ENCODE measurements at regions not wholly inside any gene's neighbourhood (a gene's known extent, or its start where the extent isn't known, plus 50 kb on each side); places are given as distances from the start of the nearest gene placed in this dataset.

DNA sequence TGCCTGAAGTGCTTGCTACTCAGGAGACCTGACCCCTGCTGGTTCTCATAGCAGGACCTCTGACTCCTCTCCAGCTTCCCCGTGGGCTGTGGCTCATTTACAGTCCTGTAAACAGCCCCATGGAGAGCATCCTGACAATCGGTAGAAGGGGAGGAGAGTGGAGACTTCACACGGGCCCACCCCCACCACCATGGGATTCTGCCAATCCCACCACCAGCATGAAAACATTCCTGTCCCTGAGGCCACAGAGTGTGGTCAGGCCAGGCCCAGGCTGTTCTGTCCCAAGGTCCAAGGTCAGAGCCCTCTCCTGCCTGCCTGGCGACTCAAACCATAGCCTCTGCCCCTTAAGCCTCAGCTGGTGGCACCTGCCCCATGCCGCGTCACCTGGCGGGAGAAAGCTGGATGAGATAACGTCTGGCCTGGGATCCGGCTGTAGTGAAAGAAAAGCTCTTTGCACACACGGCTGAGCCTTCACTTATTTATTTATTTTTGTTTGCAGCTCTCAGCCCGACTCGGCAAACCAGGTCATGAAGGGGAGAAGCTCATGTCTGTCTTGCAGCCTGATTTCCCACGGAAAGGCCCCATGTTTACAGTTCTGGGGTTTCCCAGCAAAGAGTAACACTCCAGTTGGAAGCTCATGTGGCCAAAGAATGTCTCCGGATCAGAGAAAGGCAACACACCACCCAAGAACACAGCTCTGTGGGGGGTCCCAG, 293.6 kb upstream of the ZMIZ1 start:
- no peak for DNase-seq (ENCODE audit: low spot score)

- no peak for DNase-seq (ENCODE audit: low spot score)
These were observed 292.9 kb upstream of the ZMIZ1 start for GRCh38 chr10:78775891-78776290.

DNA sequence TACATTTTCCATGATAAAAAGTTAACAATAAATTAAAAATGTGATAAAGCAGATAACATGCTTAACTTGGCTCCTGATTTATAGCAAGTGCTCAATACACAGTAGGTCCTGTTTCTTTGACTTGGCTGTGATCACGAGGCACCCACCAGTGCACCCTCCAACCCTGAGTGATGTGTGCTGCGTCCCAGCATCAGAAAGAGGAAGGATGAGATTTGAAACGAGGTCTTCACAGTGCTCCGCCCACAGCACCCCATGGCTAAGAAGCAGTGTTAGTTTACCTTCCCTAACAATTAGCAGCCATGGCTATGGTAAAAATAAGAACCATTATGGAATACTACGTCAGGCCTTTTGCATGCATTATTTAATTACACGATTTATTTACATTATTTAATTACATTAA, 292.0 kb upstream of the ZMIZ1 start:
- no peak for DNase-seq (ENCODE audit: low spot score)

GRCh38 chr10:78777466-78777865, 291.3 kb upstream of the ZMIZ1 start:
- DNase-seq (ENCODE audit: low spot score): no peak

DNA sequence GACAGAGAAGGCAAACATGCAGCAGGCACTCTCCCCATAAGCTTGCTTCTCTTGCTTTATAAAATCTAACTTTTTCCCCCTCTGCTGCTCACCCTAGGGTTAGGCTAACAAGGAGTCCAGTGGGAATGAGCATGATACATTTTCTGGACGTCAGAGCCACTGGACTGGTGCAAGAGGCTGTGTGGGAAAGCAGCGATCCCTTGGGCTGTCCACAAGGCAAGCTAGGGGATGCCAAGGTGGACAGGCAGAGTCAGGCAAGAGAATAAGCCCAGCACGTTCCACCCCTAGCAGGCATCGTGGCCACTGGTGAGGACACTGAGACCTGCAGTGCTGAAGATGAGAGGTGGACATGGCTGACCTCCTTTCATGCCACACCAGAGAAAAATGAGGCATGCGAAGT, 290.9 kb upstream of the ZMIZ1 start:
- no peak for DNase-seq (ENCODE audit: low spot score)

DNA sequence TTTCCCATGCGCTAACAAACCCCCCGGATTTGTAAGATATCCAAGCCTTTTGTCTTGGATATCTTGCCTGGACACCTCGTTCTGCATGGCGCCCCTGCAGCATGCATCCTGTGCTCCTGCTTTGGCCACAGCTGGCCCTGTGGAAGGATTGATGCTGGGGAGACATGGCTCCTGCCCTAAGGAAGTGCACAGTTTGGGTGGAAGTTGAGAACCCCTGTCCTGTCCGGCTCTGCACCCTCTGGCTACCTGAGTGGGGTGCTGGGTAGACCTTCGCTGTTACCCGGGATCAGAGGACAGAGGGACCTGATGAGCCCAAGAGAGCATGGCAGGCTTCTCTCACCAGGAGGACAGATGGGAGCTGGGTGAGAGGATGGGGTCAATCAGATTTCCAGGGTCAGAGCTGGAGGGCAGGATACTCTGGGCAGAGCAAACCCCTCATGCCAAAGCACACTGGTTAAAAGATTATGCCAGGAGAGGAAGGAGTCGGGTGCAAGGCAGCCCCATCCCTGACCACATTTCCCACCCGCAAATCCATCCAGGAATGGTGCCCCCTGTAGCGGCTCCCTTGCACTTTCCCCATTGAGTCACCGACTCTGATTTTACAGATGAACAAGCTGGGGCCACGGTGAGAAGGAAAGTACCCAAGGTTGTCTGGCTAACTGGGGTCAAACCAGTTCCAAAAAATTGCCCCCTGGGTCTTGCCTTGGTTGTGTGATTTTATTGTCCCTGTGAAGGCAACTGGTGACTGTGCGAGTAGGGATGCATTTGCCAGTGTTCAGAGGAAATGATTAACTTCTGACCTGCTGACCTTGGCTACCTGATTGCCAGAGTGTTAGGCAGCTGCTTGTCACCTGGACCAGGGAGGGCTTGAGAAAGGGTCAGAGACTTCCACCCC, 290.1 kb upstream of the ZMIZ1 start:
- DNase-seq (ENCODE audit: low spot score): no peak

GRCh38 chr10:78779339-78779955, 289.3 kb upstream of the ZMIZ1 start:
- no peak for DNase-seq (ENCODE audit: low spot score)

DNA sequence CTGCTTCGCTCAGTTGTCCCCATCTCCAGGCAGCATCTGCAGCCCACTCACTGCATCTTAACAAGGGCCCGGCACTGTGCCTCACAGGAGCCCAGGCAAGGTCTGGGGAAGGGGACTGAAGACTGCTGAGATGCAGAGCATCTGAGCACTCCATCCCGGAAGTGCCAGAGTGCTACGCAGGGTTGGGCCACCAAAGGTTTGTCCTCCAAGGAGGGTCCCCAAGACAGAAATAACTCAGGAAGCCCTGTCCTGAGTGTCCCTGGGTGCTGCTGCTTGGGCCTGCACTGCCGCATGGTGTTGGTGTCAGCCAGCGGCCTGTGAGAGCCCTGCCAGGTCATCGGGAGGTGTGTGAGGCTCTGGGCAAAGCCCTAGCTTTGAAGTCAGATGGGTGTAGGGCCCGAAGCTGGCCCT, 288.2 kb upstream of the ZMIZ1 start:
- DNase-seq (ENCODE audit: low spot score): no peak

- no peak for DNase-seq (ENCODE audit: low spot score)
These were observed 287.4 kb upstream of the ZMIZ1 start for GRCh38 chr10:78781251-78781913.

- no peak for DNase-seq (ENCODE audit: low spot score)
These were observed 286.8 kb upstream of the ZMIZ1 start for GRCh38 chr10:78781991-78782390.

DNA sequence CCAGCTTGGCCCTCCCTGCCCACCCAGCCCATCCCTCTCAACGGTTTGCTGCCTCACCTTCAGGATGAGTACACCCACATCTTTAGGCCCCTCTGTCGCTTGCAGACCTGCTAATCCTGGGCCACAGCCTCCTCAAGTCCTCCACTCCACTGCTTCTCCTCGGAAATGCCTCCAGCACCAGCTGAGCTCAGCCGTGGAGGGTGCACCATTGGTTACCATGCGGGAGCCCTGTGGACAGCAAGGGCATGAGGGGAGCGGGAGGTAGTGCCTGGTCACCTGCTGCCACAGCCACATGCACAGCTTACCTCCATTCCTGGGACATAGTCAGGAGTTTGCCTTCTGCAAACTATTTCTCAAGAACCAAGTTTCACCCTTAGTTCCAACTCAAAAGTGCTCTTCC, 286.3 kb upstream of the ZMIZ1 start:
- no peak for DNase-seq (ENCODE audit: low spot score)

GRCh38 chr10:78783753-78784152, 285.0 kb upstream of the ZMIZ1 start:
- DNase-seq (ENCODE audit: low spot score): no peak

- no peak for DNase-seq (ENCODE audit: low spot score)
These were observed 284.2 kb upstream of the ZMIZ1 start for GRCh38 chr10:78784546-78784945.

DNA sequence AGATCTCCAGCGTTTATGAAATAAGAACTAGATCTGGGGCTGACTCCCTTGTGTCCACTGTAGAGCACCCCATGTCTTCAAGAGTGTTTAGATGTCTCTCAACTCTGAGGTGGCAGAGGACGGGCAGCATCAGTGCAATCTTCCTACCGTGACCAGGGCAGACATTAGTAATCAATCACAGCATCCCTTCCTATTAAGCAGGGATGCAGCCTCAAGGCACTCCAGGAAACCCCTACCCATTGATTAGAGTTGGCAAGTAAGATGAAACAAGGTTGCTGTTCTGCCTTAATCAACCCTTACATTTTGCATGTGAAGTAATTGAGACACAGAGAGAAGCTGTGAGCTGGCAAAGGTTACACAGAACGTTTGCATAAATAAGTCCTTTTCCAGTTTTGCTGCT, 283.7 kb upstream of the ZMIZ1 start:
- no peak for DNase-seq (ENCODE audit: low spot score)

DNA sequence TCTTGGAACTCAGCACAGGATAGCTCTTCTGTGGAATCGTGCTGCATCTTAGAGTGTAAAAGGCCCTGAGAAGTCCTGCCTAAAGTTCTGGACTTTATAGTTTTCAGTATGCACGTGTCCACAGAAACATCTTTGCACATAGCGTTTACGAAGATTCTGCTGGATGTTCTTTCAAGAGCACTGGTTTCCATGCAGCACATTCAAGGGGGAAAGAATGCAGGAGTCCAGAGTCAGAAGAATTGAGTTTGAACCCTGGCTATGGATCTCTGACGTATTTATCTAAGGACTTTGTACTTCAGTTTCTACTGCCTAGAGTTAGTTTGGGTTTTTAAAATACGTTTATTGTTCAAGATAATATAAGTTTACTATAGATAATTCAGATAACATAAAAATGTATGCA, 282.8 kb upstream of the ZMIZ1 start:
- no peak for DNase-seq (ENCODE audit: low spot score)

DNA sequence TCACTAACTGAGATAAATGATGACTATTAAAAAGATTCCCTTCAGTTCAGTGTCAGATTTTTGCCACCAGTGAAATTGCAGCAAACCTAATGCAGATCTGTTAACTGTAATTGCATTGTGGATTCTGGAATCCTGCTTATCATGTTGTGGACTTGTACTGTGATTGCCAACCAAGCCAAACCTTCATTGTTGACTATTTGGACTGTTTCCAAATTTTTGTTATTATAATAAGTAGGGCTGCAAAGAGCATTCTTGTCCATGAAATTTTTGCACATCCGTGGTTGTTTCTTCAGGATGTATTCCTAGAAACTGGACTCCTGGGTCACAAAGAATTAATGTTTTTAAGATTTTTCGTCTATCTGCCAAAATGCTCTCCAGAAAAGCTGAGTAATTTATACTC, 281.6 kb upstream of the ZMIZ1 start:
- no peak for DNase-seq (ENCODE audit: low spot score)

DNA sequence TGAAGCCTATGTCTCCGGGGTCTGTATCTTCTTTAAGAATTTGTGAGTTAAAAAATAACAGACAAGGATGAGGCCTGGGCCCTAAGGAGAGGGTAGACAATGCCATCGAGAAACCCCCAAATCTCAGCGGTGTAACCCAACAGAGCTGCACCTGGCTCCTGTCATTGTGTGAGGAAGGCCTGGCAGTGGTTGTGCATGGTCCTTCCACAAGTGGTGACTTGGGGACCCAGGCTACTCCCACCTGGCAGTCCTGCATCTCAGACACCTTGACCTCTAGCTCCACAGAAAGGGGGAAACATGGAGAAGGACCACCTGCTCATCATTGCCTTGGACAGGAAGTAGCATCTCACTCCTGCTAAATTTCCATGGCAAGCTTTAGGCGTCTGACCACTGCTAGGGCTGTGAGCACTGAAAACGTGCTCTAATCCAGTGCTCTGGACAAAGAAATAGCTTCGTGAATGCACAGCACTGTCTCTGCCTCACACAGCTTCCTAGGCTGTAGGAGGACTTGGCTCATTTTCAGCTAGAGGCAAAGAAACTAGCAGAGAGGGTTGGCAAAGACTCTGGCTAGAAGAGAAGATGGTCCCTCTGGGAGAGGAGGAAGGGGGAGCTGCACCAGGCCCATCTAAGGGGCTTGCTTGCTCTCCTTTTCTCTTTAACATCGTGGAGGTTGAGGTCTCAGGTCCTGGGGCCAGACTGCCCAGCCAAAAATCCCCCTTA, 273.9 kb upstream of the ZMIZ1 start:
- DNase-seq (ENCODE audit: low spot score): no peak

GRCh38 chr10:78798976-78799730, 269.6 kb upstream of the ZMIZ1 start:
- DNase-seq (ENCODE audit: low spot score): peak; percentile 8

GRCh38 chr10:78800006-78800405, 268.8 kb upstream of the ZMIZ1 start:
- no peak for DNase-seq (ENCODE audit: low spot score)

DNA sequence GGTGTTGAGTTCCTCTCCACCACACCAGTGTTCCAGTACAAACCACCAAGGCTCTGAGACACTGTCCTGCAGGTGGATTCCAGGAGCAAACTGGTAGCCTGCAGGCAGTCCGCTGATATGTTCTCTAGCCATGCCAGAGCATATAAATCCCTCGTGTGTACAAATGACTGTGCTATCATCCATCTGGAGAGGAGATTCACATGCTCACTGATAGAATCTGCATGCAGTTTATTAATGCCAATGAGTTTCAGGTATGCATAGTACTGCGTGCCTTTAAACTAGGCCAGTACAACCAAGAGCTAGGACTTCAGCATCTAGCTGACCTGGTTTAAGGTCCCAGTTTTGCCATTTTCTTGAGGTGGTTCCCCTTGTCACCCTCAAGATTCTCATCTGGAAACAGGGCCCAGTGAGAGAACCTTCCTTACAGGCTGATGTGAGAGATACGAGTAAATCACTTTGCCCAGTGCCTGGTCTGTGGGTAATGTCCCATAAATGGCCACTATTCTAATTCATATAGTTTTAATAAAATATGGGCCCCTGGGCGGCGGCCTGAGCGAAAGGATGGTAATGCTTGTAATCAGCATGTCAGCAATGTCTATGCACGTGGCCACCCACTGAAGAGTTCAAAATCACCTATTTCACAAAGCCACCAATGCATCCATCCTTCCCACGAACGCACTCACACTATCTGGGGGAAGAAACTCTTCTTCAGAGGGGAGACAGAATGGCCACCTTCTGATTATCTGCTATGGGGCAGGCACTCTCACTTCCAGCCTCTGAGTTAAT, 268.0 kb upstream of the ZMIZ1 start:
- no peak for DNase-seq (ENCODE audit: low spot score)

All from hematopoietic multipotent progenitor cell treated with erythropoietin and hydrocortisone succinate and interleukin-3 and kit ligand, for 17 days (in vitro differentiated cells).